HG02885 (cell line): ENCODE measurements at regions not wholly inside any gene's neighbourhood (a gene's known extent, or its start where the extent isn't known, plus 50 kb on each side); places are given as distances from the start of the nearest gene placed in this dataset.

Source experiments
- ATAC-seq: cut with Tn5 transposase; IDR thresholded peaks from one replicate; pipeline ENCODE4 v1.9.1; 2021; ENCODE audit warnings: mild to moderate bottlenecking; ENCODE audit not compliant: unreplicated experiment, poor library complexity

DNA sequence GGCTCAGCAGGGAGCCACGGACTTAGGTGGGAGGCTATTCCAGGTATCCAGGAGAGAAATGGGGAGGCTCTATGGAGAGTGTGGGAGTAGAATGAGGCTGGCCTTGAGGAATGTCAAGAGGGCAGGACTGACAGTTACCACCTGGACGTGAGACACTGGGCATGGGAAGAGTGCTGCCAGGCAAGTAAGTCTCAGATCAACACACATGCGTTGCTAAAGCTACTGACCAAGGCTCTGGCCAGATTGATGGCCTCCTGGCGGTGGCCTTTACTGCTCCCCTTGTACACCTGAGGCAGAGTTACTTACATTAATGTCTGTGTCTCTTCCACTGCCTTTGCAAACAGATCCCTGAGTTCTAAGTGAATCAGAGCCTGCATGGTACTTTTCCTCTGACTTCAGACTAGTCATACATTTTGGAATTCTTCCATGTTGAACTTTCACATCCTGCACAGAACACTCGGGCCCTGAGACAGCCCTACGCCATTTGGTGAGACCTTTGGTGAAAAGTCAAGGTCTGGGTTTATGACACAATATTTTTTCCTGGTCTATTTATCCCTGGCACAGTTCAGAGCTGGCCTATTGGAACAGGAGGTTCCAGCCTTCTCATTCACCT lies 398.8 kb upstream of the TRIB2 start:
- no peak for ATAC-seq

GRCh38 chr2:12318427-12319057 lies 398.2 kb upstream of the TRIB2 start:
- ATAC-seq: no peak

GRCh38 chr2:12320027-12320734 lies 396.6 kb upstream of the TRIB2 start:
- no peak for ATAC-seq

GRCh38 chr2:12320991-12321641 lies 395.6 kb upstream of the TRIB2 start:
- ATAC-seq: no peak

DNA sequence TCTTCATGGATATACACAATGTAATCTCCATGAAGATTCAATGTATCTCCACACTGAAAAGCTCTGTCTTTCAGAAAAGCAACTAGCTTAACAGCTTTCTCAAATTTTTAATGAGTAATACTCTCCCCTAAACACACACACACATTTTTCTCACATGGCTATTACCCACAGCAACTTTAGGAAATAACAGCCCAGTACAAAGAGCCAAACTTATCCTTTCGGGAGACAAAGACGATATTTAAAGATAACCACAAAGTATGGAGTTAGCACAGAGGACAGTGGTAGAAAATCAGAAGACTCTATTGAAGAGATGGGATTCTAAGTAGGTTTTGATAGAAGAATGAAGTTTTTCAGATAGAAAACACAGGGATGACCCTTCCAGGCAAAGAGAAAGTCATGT lies 394.9 kb upstream of the TRIB2 start:
- ATAC-seq: no peak

- ATAC-seq: no peak
Measured at GRCh38 chr2:12325806-12326205, 390.9 kb upstream of the TRIB2 start.

DNA sequence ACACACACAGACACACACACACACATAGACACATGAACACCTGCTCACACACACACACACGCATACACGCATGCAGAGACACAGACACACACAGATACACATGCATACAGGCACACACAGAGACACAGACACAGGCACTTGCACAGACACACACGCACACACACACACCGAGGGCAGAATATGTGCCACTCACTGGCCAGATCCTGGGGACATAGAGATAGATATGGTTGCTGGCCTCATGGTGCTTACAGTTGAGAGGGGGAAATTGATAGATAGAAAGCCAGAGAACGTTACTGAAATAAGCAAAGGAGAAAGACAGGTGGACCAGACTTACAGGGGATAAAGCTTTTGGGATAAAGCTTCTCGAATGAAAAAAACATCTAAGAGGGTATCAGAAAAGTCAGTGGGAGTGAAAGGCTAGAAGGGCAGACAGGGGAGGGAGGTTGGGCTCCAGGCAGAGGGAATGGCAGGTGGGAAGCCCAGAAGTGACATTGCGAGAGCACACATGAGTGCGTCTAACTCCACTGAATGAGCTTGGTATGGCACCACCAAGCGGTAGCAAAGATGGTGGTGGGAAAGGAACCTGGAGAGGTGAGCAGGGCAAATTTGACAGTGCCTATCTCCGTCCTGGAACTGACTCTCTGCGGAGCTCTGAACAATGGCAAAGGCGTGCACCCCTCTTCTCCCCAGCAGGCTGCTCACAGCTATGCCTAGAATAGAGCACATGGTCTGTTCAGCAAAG lies 390.1 kb upstream of the TRIB2 start:
- peak; percentile 73 for ATAC-seq

- no peak for ATAC-seq
Measured at GRCh38 chr2:12330916-12331315, 385.8 kb upstream of the TRIB2 start.

GRCh38 chr2:12331698-12332097 lies 385.0 kb upstream of the TRIB2 start:
- no peak for ATAC-seq

- no peak for ATAC-seq
Measured at GRCh38 chr2:12333293-12333692, 383.4 kb upstream of the TRIB2 start.

GRCh38 chr2:12334412-12334966 lies 382.2 kb upstream of the TRIB2 start:
- ATAC-seq: no peak

GRCh38 chr2:12335131-12335530 lies 381.6 kb upstream of the TRIB2 start:
- no peak for ATAC-seq

GRCh38 chr2:12335995-12336394 lies 380.7 kb upstream of the TRIB2 start:
- no peak for ATAC-seq

GRCh38 chr2:12338946-12339697 lies 377.6 kb upstream of the TRIB2 start:
- ATAC-seq: no peak

DNA sequence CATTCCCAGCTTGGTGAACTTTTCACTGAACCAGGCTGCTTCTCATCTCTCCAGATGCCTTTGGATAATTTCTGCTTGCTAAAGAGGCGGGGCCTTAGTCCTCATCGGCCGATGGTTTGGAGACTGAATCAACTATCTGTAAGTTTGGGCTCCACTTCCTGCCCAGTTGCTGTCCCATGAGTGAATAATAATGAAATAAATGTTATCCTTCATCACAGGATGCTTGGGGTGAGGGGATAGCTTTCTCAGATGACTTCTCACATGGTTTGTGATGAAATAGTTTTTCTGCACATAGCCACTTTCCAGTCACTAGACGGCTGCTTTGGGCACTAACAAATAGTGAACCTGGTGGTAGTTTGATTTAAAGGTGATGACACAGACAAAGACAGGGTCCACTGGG lies 376.6 kb upstream of the TRIB2 start:
- no peak for ATAC-seq

DNA sequence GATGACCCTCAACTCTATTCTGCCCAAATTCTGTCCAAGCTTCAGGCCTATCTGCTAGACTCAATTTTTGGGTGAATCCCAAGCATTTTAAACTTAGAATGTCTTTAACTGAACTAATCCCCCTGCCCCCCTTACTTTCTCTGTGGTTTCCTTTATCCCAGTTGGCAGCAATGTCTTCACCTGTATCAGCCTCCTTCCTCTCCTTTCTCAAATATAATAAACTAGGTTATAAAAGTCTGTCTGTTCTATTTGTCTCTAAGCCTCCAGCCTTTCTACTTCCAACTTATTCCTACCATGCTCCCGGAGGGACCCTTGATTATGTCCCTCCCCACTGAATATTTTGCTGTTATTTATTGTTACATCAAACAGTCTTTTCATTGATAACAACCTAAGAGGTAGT lies 375.5 kb upstream of the TRIB2 start:
- ATAC-seq: no peak

DNA sequence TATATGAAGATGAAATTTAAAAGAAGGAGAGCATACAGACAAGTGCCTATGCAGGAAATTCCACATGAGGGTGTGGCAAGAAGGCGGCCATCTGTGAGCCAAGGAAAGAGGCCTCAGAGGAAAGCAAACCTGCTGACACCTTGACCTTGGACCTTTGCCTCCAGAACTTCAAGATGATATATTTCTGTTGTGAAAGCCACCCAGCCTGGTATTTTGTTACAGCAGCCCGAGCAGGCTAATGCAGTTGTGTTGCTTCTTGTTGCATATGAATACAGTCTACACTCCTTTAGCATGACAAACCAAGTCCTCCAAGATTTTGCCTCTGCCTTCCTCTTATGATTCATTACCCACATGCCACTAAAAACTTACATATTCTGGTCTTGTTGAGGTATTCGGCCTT lies 374.8 kb upstream of the TRIB2 start:
- no peak for ATAC-seq

DNA sequence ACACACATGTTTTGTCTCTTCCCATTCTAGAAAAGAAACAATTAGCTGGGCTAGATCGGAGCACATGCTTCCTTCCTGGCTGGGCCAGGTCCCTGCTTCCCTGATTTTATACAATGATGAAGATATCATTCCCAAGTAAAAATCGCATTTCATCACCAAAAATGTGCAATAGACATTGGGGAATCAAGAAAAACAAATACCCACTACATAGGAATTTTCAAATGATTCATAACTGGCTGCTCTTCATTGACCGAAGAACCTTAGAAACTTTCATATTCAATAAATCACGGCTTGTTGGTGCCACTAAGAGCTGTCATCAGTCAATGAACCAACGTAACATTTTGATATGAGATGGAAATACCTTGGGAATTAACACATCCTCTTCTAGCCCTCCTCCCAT lies 373.6 kb upstream of the TRIB2 start:
- ATAC-seq: no peak

DNA sequence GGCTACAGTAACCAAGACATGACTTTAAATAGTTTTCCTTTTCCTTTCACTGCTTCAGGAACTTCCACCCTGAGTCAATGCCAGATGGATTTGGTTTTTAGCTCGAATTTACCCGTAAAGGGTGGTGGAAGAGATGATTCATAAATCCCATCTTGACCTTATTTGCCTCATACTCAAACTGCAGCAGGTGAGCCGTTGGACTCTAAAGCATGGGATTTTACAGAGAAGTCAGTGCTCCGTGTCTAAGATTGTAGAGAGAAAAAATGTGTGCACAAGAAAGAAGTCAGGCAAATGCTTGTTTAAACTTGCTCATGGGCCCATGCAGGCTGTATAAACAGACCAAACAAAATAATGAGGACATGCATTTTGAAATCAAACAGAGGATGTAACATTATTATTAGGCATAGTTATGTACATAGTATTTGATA lies 369.7 kb upstream of the TRIB2 start:
- no peak for ATAC-seq

DNA sequence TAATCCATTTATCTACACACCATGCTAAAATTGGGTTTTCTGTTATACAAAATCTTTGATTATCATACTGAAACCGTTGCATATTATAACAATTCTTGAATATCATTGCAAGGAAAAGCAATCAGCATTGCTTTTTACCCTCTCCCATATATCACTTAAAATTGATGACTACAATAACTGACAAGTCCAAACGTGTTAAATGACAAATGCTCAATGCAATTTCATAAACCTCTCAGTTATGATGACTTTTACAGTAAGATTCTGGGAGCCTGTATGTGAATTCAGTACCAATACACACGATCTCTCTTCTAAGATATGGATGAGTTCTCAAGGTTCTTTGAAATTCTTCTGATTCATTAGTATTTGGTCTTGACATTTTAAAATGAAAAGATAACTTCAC lies 368.5 kb upstream of the TRIB2 start:
- no peak for ATAC-seq
